ENCODE measurements at regions not wholly inside any gene's neighbourhood (a gene's known extent, or its start where the extent isn't known, plus 50 kb on each side); places are given as distances from the start of the nearest gene placed in this dataset.

GRCh38 chr20:29756664-29757063 is 1500.8 kb upstream of the DEFB115 start:
- Histone ChIP-seq H2BK5ac (ENCODE audit: low read depth, low read length, poor library complexity, severe bottlenecking) (no peak overlapping the region), H3K4me2 (ENCODE audit: low read depth, low read length) (no peak overlapping the region), H2BK120ac (ENCODE audit: low read depth, low read length) (no peak overlapping the region), H3K9me3 (ENCODE audit: control insufficient read depth, insufficient read depth, low read length) (peaks cover 2% of the 10 kb centered on the region; the same call in 1 of the 2 replicates), H2BK20ac (ENCODE audit: low read depth, low read length) (no peak overlapping the region), H4K8ac (ENCODE audit: low read depth in 2 of 2, low read length in 2 of 2) (no peak overlapping the region), H3K9me1 (ENCODE audit: insufficient read depth, low read length) (no peaks in the 10 kb centered on the region), H3K4ac (ENCODE audit: low read depth, low read length) (no peak overlapping the region), H3K4me1 (ENCODE audit: control insufficient read depth, insufficient read depth, low read length) (no peaks in the 10 kb centered on the region), H3K14ac (replicated peaks; ENCODE audit: low read depth, low read length) (no peak overlapping the region), H4K20me1 (ENCODE audit: insufficient read depth, low read length) (no peaks in the 10 kb centered on the region), H3K56ac (ENCODE audit: extremely low read depth, insufficient read depth, low read length) (no peak overlapping the region), H4K91ac (ENCODE audit: insufficient read depth, low read depth, low read length) (no peak overlapping the region), H4K5ac (ENCODE audit: low read depth, low read length) (no peak overlapping the region), H2AK5ac (ENCODE audit: low read depth, low read length) (no peak overlapping the region), H2AFZ (replicated peaks; ENCODE audit: low read length, poor library complexity) (no peak overlapping the region), H3K27me3 (ENCODE audit: control insufficient read depth, insufficient read depth, low read length) (no peaks in the 10 kb centered on the region), H3K18ac (ENCODE audit: low read depth, low read length) (no peak overlapping the region), H3K9ac (ENCODE audit: low read depth, low read length) (no peak overlapping the region), H3K4me3 (ENCODE audit: insufficient read depth, low read depth, low read length) (no peak overlapping the region), H3K36me3 (ENCODE audit: control insufficient read depth, insufficient read depth, low read length) (no peaks in the 10 kb centered on the region), H3K79me1 (ENCODE audit: low read depth in 1 of 2, low read length in 2 of 2) (no peaks in the 10 kb centered on the region), H3K23ac (ENCODE audit: low read depth, low read length) (no peak overlapping the region), H3K27ac (ENCODE audit: insufficient read depth, low read length) (no peak overlapping the region), H2AK9ac (replicated peaks; ENCODE audit: low read depth, low read length, poor library complexity) (no peak overlapping the region), H2BK15ac (ENCODE audit: low read depth, low read length) (no peak overlapping the region)
- ChIA-PET POLR2A (ENCODE audit: unreplicated experiment) (no interaction called here), CTCF (no interaction called here)
- dilution Hi-C loops (cut with HindIII; ENCODE audit: low sequenced_read_pairs, unreplicated experiment) = no loop called here
- intact Hi-C loops (cut with micrococcal nuclease) = no loop called here
- no peak for DNase-seq
- WGBS, 2 experiments (ENCODE audit: extremely low coverage in 2 of 2, insufficient read length in 1 of 2) = no CpG with 5 or more reads among the region's 17 CpGs
- in situ Hi-C loops (cut with MboI; ENCODE audit: low sequenced_read_pairs) = no loop called here
- no TSS peak for BruUV-seq (replicated peaks)
- TF ChIP-seq RAD21 (IDR thresholded peaks at IDR 0.05; ENCODE audit: low read length) = no peak
- TF ChIP-seq POLR2A (IDR thresholded peaks at IDR 0.05; ENCODE audit: low read depth, low read length) = no peak
- TF ChIP-seq MAFK (IDR thresholded peaks at IDR 0.05; ENCODE audit: low read depth, low read length) = no peak
- TF ChIP-seq NFE2L2 (IDR thresholded peaks at IDR 0.05; ENCODE audit: low read depth, low read length) = no peak
- TF ChIP-seq MXI1 (IDR thresholded peaks at IDR 0.05; ENCODE audit: borderline replicate concordance, low read depth, low read length) = no peak
- TF ChIP-seq BHLHE40 (IDR thresholded peaks at IDR 0.05; ENCODE audit: low read depth, low read length) = no peak
- TF ChIP-seq, protein P1, sequence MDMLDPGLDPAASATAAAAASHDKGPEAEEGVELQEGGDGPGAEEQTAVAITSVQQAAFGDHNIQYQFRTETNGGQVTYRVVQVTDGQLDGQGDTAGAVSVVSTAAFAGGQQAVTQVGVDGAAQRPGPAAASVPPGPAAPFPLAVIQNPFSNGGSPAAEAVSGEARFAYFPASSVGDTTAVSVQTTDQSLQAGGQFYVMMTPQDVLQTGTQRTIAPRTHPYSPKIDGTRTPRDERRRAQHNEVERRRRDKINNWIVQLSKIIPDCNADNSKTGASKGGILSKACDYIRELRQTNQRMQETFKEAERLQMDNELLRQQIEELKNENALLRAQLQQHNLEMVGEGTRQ (IDR thresholded peaks at IDR 0.05; ENCODE audit: low read depth, low read length) = no peak
- TF ChIP-seq CEBPB (IDR thresholded peaks at IDR 0.05; ENCODE audit: low read depth, low read length) = no peak
- no peak for TF ChIP-seq RCOR1 (IDR thresholded peaks at IDR 0.05; ENCODE audit: insufficient replicate concordance, low read length)
- TF ChIP-seq RFX5 (IDR thresholded peaks at IDR 0.05; ENCODE audit: low read depth, low read length) = no peak
- no peak for ATAC-seq (ENCODE audit: low read depth)

Data from IMR-90 (cell line).